IMR-90 (cell line): ENCODE measurements at regions not wholly inside any gene's neighbourhood (a gene's known extent, or its start where the extent isn't known, plus 50 kb on each side); places are given as distances from the start of the nearest gene placed in this dataset.

Experiments
- ATAC-seq: fragments of 200-7000 bp; cut with Tn5 transposase; 2 replicates; pipeline ENCODE4 v1.9.1; 2020; ENCODE audit warnings: low read depth, mild to moderate bottlenecking, moderate library complexity
- BruUV-seq: library from RNA; stranded (reverse); fragments of 400-500 nt; replicated peaks from 2 replicates; lab custom pipeline; 2021; lab: Mats Ljungman, UMichigan
- CTCF ChIA-PET: fragments of 300-600 bp; formaldehyde crosslinking; extraction: SDS; loops from one replicate; lab custom pipeline; 2021; ENCODE audit warnings: antibody characterized with exemption; lab: Yijun Ruan, JAX
- POLR2A ChIA-PET: fragments of 300-600 bp; sonication (Branson Sonifier 250); formaldehyde crosslinking; loops from one replicate; lab custom pipeline; 2022; ENCODE audit warnings: antibody characterized with exemption; ENCODE audit not compliant: unreplicated experiment; lab: Charles Lee
- DNase-seq: peaks from one replicate; pipeline ENCODE4 v3.0.0; 2013
- H2AFZ ChIP-seq: replicated peaks from 2 replicates; pipeline ENCODE3; 2013; ENCODE audit warnings: low read length, mild to moderate bottlenecking; ENCODE audit not compliant: poor library complexity
- H2AK5ac ChIP-seq: 2 replicates; pipeline ENCODE4 v1.6.1; 2013; ENCODE audit warnings: low read depth, low read length, inconsistent platforms
- H2AK9ac ChIP-seq: replicated peaks from 2 replicates; pipeline ENCODE3; 2013; ENCODE audit warnings: mild to moderate bottlenecking, low read depth, low read length, moderate library complexity; ENCODE audit not compliant: poor library complexity
- H2BK120ac ChIP-seq: 2 replicates; pipeline ENCODE4 v1.6.1; 2013; ENCODE audit warnings: low read depth, low read length, inconsistent platforms
- H2BK15ac ChIP-seq: 3 replicates; pipeline ENCODE4 v1.6.1; 2013; ENCODE audit warnings: low read depth, low read length, inconsistent platforms
- H2BK20ac ChIP-seq: 2 replicates; pipeline ENCODE4 v1.6.1; 2013; ENCODE audit warnings: low read depth, mild to moderate bottlenecking, inconsistent platforms, low read length, moderate library complexity
- H2BK5ac ChIP-seq: 2 replicates; pipeline ENCODE4 v1.6.1; 2013; ENCODE audit warnings: mild to moderate bottlenecking, low read depth, low read length, inconsistent platforms; ENCODE audit not compliant: poor library complexity, severe bottlenecking
- H3K14ac ChIP-seq: replicated peaks from 2 replicates; pipeline ENCODE4 v1.6.1; 2013; ENCODE audit warnings: low read depth, low read length, inconsistent platforms
- H3K18ac ChIP-seq: 2 replicates; pipeline ENCODE4 v1.6.1; 2013; ENCODE audit warnings: low read depth, low read length, control low read depth
- H3K23ac ChIP-seq: 2 replicates; pipeline ENCODE4 v1.6.1; 2013; ENCODE audit warnings: low read depth, low read length, inconsistent platforms
- H3K27ac ChIP-seq: 2 replicates; pipeline ENCODE4 v1.5.1; 2013; ENCODE audit warnings: mild to moderate bottlenecking, control low read depth, low read length; ENCODE audit not compliant: insufficient read depth
- H3K27me3 ChIP-seq: 2 replicates; pipeline ENCODE4 v1.6.1; 2013; ENCODE audit warnings: low read length; ENCODE audit not compliant: control insufficient read depth, insufficient read depth
- H3K36me3 ChIP-seq: 2 replicates; pipeline ENCODE4 v1.6.1; 2013; ENCODE audit warnings: low read length, mixed read lengths; ENCODE audit not compliant: control insufficient read depth, insufficient read depth
- H3K4ac ChIP-seq: 2 replicates; pipeline ENCODE4 v1.6.1; 2013; ENCODE audit warnings: low read depth, low read length, inconsistent platforms
- H3K4me1 ChIP-seq: 2 replicates; pipeline ENCODE4 v1.6.1; 2013; ENCODE audit warnings: low read length, mixed read lengths; ENCODE audit not compliant: control insufficient read depth, insufficient read depth
- H3K4me2 ChIP-seq: 2 replicates; pipeline ENCODE4 v1.6.1; 2013; ENCODE audit warnings: low read depth, mild to moderate bottlenecking, control low read depth, low read length, moderate library complexity
- H3K4me3 ChIP-seq: 2 replicates; pipeline ENCODE4 v1.5.1; 2013; ENCODE audit warnings: low read depth, mild to moderate bottlenecking, control low read depth, low read length, moderate library complexity; ENCODE audit not compliant: insufficient read depth
- H3K56ac ChIP-seq: 2 replicates; pipeline ENCODE4 v1.6.1; 2013; ENCODE audit warnings: low read length, inconsistent platforms; ENCODE audit not compliant: insufficient read depth; ENCODE audit errors: extremely low read depth
- H3K79me1 ChIP-seq, 2 experiments: 2 replicates each; pipeline ENCODE4 v1.6.1; 2013; ENCODE audit warnings: low read length in 2 of 2, inconsistent platforms in 1 of 2, low read depth in 1 of 2
- H3K9ac ChIP-seq: 2 replicates; pipeline ENCODE4 v1.6.1; 2013; ENCODE audit warnings: low read depth, low read length, control low read depth
- H3K9me1 ChIP-seq: 2 replicates; pipeline ENCODE4 v1.6.1; 2013; ENCODE audit warnings: low read length, inconsistent platforms; ENCODE audit not compliant: insufficient read depth
- H3K9me3 ChIP-seq: 2 replicates; pipeline ENCODE4 v1.6.1; 2013; ENCODE audit warnings: low read length; ENCODE audit not compliant: control insufficient read depth, insufficient read depth
- H4K20me1 ChIP-seq: 2 replicates; pipeline ENCODE4 v1.6.1; 2013; ENCODE audit warnings: low read length, inconsistent platforms; ENCODE audit not compliant: insufficient read depth
- H4K5ac ChIP-seq: 2 replicates; pipeline ENCODE4 v1.6.1; 2013; ENCODE audit warnings: mild to moderate bottlenecking, low read depth, low read length, control low read depth
- H4K8ac ChIP-seq, 2 experiments: 2 replicates each; pipeline ENCODE4 v1.6.1; 2013; ENCODE audit warnings: low read depth in 2 of 2, low read length in 2 of 2, control low read depth in 1 of 2, inconsistent platforms in 1 of 2
- H4K91ac ChIP-seq: 2 replicates; pipeline ENCODE4 v1.6.1; 2013; ENCODE audit warnings: low read depth, low read length, inconsistent platforms; ENCODE audit not compliant: insufficient read depth
- BHLHE40 ChIP-seq: fragments of 150-350 bp; IDR thresholded peaks from 2 replicates; pipeline ENCODE4 v1.6.1; 2016; ENCODE audit warnings: mild to moderate bottlenecking, low read depth, low read length
- CHD1 ChIP-seq: IDR thresholded peaks from 2 replicates; pipeline ENCODE4 v1.6.1; 2012; ENCODE audit warnings: low read depth, low read length, improper control_type of control experiment
- MXI1 ChIP-seq: IDR thresholded peaks from 2 replicates; pipeline ENCODE4 v1.6.1; 2012; ENCODE audit warnings: low read depth, mild to moderate bottlenecking, low read length, moderate library complexity, borderline replicate concordance
- NFE2L2 ChIP-seq: fragments of 150-350 bp; IDR thresholded peaks from 2 replicates; pipeline ENCODE4 v1.6.1; 2016; ENCODE audit warnings: low read depth, mild to moderate bottlenecking, low read length
- POLR2A ChIP-seq: IDR thresholded peaks from 2 replicates; pipeline ENCODE4 v1.6.1; 2012; ENCODE audit warnings: mild to moderate bottlenecking, low read depth, low read length
- RAD21 ChIP-seq: IDR thresholded peaks from 2 replicates; pipeline ENCODE4 v1.6.1; 2012; ENCODE audit warnings: low read length, improper control_type of control experiment
- RCOR1 ChIP-seq: IDR thresholded peaks from 2 replicates; pipeline ENCODE4 v1.6.1; 2012; ENCODE audit warnings: mild to moderate bottlenecking, low read length, improper control_type of control experiment; ENCODE audit not compliant: insufficient replicate concordance
- SMC3 ChIP-seq: fragments of 150-350 bp; IDR thresholded peaks from 2 replicates; pipeline ENCODE4 v1.6.1; 2016; ENCODE audit warnings: low read depth, mild to moderate bottlenecking, antibody characterized with exemption, low read length, moderate library complexity
- WGBS, 2 experiments: methylation state at CpG; one replicate each; pipeline versions ENCODE4 v1.1.5 to v1.1.7; 2013; ENCODE audit warnings: missing lambda C conversion rate in 2 of 2; ENCODE audit not compliant: insufficient read length in 1 of 2; ENCODE audit errors: extremely low coverage in 2 of 2; 5-methylcytosine and 5-hydroxymethylcytosine counted together
- dilution Hi-C: fragments of 300-500 bp; cut with HindIII; formaldehyde crosslinking; loops from one replicate; pipeline ENCODE4 v1.14.3; 2018; ENCODE audit warnings: low sequenced_read_pairs; ENCODE audit not compliant: unreplicated experiment
- in situ Hi-C: fragments of 300-500 bp; cut with MboI; formaldehyde crosslinking; loops from 3 replicates; pipeline ENCODE4 v1.14.3; 2019; ENCODE audit warnings: low sequenced_read_pairs, inconsistent platforms, mixed read lengths
- intact Hi-C: fragments of 100-400 bp; cut with micrococcal nuclease; formaldehyde crosslinking; loops from 2 replicates; pipeline ENCODE4 v1.10.0; 2022

DNA sequence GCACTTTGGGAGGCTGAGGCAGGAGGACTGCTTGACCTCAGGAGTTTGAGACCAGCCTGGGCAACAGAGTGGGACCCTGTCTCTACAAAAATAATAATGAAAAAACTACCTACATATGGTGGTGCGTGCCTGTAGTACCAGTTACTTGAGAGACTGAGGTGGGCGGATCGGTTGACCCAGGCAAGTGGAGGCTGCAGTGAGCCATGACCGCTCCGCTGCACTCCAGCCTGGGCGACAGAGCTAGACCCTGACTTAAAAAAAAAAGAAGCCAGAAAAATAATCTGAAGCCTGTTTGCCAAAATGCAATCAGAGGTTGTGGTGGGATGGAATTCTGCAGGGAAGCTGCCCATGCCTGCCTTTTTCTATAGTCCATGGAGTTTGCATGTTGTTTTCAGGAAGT lies 50.4 kb upstream of the GGTA1 start:
- Histone ChIP-seq H4K8ac (no peak overlapping the region), H2BK20ac (no peak overlapping the region), H3K23ac (no peak overlapping the region), H3K14ac (no peak overlapping the region), H3K4me3 (no peak overlapping the region), H3K9me1 (peaks cover 5% of the 10 kb centered on the region; the same call in 1 of the 2 replicates), H2AK9ac (no peak overlapping the region), H2BK5ac (no peak overlapping the region), H4K91ac (no peak overlapping the region), H3K18ac (no peak overlapping the region), H3K79me1 (no peaks in the 10 kb centered on the region), H3K27ac (no peak overlapping the region), H2BK15ac (no peak overlapping the region), H4K20me1 (no peaks in the 10 kb centered on the region), H3K4me2 (no peak overlapping the region; the same call in 1 of the 2 replicates), H2AFZ (no peak overlapping the region), H3K9me3 (no peaks in the 10 kb centered on the region), H3K9ac (no peak overlapping the region), H3K4me1 (no peaks in the 10 kb centered on the region), H3K36me3 (no peaks in the 10 kb centered on the region), H4K5ac (no peak overlapping the region), H3K27me3 (peaks cover 24% of the 10 kb centered on the region), H3K4ac (no peak overlapping the region), H3K56ac (no peak overlapping the region), H2AK5ac (no peak overlapping the region), H2BK120ac (no peak overlapping the region)
- ATAC-seq = no peak
- intact Hi-C loops (no loop called here), dilution Hi-C loops (no loop called here), in situ Hi-C loops (loop anchor here (5.0 kb wide), 1 partner anchor 137 kb away; no protein-coding TSS in a partner anchor)
- TF ChIP-seq CHD1 = no peak
- TF ChIP-seq NFE2L2 = no peak
- no peak for TF ChIP-seq MXI1
- no peak for TF ChIP-seq RCOR1
- no peak for TF ChIP-seq POLR2A
- no peak for TF ChIP-seq RAD21
- no peak for TF ChIP-seq SMC3
- TF ChIP-seq BHLHE40 = no peak
- no CpG with 5 or more reads among the region's 6 CpGs for WGBS, 2 experiments
- POLR2A ChIA-PET = no interaction called here
- BruUV-seq = no TSS peak
- DNase-seq = no peak
- CTCF ChIA-PET = interaction anchor here (1.0 to 1.4 kb wide), 4 partner anchors 24 to 439 kb away, joined by 4 to 5 read pairs (median 4); no protein-coding TSS in a partner anchor
